Bronchial epithelial cell (primary cell): ENCODE measurements at regions not wholly inside any gene's neighbourhood (a gene's known extent, or its start where the extent isn't known, plus 50 kb on each side); places are given as distances from the start of the nearest gene placed in this dataset.

Experiments
- DNase-seq: peaks from one replicate; pipeline ENCODE4 v3.0.0-alpha.2; 2010; ENCODE audit warnings: low read depth
- FAIRE-seq: peaks from 2 replicates; lab custom pipeline; 2011; peaks lifted over from hg19 to GRCh38; lab: Jason Lieb, UNC
- H3K27me3 ChIP-seq: 2 replicates; pipeline ENCODE4 v1.5.1; 2011; ENCODE audit warnings: low read length; ENCODE audit not compliant: control insufficient read depth, insufficient read depth
- H3K36me3 ChIP-seq: 2 replicates; pipeline ENCODE4 v1.5.1; 2011; ENCODE audit warnings: low read length; ENCODE audit not compliant: control insufficient read depth, insufficient read depth
- H3K4me3 ChIP-seq: 2 replicates; pipeline ENCODE4 v1.5.1; 2011; ENCODE audit warnings: mild to moderate bottlenecking, low read depth, low read length, control low read depth
- CTCF ChIP-seq: IDR thresholded peaks from 2 replicates; pipeline ENCODE4 v1.5.1; 2011; ENCODE audit warnings: mild to moderate bottlenecking, moderate library complexity, low read length, control low read depth, inconsistent platforms; ENCODE audit not compliant: insufficient read depth, severe bottlenecking

DNA sequence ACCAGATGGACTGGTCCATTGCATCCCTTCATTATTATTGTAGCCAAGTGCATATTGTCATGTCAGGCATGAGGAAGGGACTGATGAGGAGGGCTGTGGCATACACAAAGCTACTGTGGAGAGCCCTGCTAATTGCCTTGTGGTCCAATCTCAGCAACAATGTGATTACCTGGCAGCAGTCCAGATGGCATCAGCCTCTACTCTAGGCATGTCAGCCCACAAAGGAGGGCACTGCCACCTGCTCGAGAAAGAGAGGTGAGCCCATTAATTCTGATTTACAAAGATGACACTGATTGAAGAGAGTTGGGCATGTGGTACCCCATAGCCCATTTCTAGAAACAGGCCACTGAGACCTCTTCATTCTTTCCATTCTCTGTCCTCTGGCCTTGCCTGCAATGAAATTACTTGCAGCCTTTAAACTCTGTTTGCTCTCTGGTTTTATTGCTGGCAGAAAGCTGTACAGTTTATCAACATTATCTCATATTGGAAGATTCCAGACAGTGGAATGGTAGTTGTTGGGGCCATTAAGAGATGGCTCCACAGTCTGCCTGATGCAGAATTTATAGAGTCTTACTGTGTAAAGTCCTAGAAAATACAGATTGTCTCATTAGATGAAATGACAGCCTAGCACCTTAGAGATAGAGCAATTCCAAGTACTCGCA lies 307.7 kb downstream of the ARPP21 start:
- Histone ChIP-seq H3K4me3 (no peak overlapping the region), H3K36me3 (no peaks in the 10 kb centered on the region), H3K27me3 (no peaks in the 10 kb centered on the region)
- TF ChIP-seq CTCF = no peak
- DNase-seq (no peak), FAIRE-seq (peak; percentile 18)

GRCh38 chr3:35950021-35950420 lies 310.7 kb downstream of the ARPP21 start:
- no peak overlapping the region for H3K4me3 ChIP-seq
- no peak for FAIRE-seq
- TF ChIP-seq CTCF = no peak
- no peak for DNase-seq
- H3K36me3 ChIP-seq = no peaks in the 10 kb centered on the region
- no peaks in the 10 kb centered on the region for H3K27me3 ChIP-seq

DNA sequence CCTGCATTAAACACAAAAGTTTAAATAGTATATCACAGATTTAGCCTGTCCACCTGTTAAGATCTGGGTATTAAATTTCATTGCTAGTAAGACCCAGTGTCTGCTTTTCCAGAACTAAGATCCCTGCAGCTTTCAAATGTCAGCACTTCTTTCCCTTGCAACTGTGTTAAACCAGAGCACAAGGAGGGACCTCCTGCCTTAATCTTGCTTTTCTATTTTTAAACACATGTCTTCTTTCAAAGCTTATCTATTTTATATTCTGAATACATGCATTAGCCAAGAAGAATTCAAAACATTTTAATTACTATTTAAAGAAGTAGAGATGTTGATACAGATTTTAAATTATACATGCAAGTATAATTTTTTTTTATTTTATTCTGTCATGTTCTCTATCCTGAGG lies 315.1 kb downstream of the ARPP21 start:
- no peak for TF ChIP-seq CTCF
- no peak overlapping the region for H3K4me3 ChIP-seq
- FAIRE-seq (no peak), DNase-seq (no peak)
- H3K36me3 ChIP-seq = no peaks in the 10 kb centered on the region
- H3K27me3 ChIP-seq = no peaks in the 10 kb centered on the region

GRCh38 chr3:35965908-35966307 lies 326.6 kb downstream of the ARPP21 start:
- H3K27me3 ChIP-seq = peaks cover 4% of the 10 kb centered on the region
- peak; percentile 37 for TF ChIP-seq CTCF
- DNase-seq = peak; percentile 38
- peak; percentile 28 for FAIRE-seq
- H3K4me3 ChIP-seq = no peak overlapping the region
- no peaks in the 10 kb centered on the region for H3K36me3 ChIP-seq

DNA sequence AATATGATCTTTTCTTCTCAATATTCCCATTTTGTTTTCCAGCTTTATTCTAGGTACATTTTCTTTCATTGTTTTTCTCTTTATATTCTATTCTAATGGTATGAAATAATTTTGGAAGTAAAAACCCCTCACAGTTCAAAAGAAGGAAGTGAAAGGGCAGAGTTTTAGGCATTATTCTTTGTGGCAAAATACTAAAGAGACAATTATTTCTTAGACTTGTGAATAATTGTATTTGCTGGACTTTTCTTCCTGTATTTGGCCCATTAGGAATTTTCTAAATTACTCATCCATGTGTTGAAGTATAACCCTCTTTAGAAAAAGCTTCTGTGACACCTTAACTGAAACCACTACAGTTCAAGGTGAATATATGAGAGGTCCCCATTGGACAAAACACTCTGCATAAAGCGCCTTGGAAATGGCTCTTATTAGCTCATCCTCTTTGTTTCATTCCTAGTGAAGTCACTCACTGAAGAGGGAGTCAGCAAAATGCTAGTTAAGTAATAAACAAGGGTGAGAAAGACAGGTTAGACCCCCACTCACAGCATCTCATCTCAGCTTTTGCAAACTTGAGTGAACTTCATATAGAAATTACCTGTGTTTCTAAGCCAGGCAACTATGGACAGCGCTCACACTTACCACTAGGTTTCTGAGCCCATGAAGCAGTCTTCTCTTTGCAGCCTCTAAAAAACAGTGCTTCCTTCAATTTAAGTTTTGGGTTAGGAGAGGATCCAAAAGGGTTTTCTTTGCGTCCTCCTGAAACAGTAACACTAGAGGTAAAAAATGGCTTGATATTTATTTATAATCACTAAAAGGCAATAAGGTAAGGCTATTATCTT lies 327.5 kb downstream of the ARPP21 start:
- TF ChIP-seq CTCF = no peak
- DNase-seq = no peak
- H3K4me3 ChIP-seq = no peak overlapping the region
- H3K36me3 ChIP-seq = no peaks in the 10 kb centered on the region
- no peak for FAIRE-seq
- peaks cover 4% of the 10 kb centered on the region for H3K27me3 ChIP-seq
